Activated T-helper 2 cell treated with anti-CD3 and anti-CD28 coated beads, Interferon-gamma antibody, Interleukin-2, Interleukin-4, amounts not matched to agents 10 μg/mL and 5 μg/mL and 100 μg/mL, durations not matched to agents 14 hours and 24 hours and 36 hours (primary cell): ENCODE measurements at regions not wholly inside any gene's neighbourhood (a gene's known extent, or its start where the extent isn't known, plus 50 kb on each side); places are given as distances from the start of the nearest gene placed in this dataset.

Source experiments
- DNase-seq: peaks from one replicate; pipeline ENCODE4 v3.0.0; 2021; ENCODE audit warnings: low spot score
- H3K27ac Mint-ChIP-seq: one replicate; pipeline ENCODE4 v1.8.0; 2021; ENCODE audit warnings: mixed read lengths
- H3K27me3 Mint-ChIP-seq: one replicate; pipeline ENCODE4 v1.8.0; 2021; ENCODE audit warnings: low read depth, mixed read lengths
- H3K36me3 Mint-ChIP-seq: one replicate; pipeline ENCODE4 v1.8.0; 2021; ENCODE audit warnings: low read depth, mixed read lengths
- H3K4me1 Mint-ChIP-seq: one replicate; pipeline ENCODE4 v1.8.0; 2021; ENCODE audit warnings: low read depth, mixed read lengths
- H3K4me3 Mint-ChIP-seq: one replicate; pipeline ENCODE4 v1.8.0; 2021; ENCODE audit warnings: low read depth, mild to moderate bottlenecking, moderate library complexity, mixed read lengths
- H3K9me3 Mint-ChIP-seq: one replicate; pipeline ENCODE4 v1.8.0; 2021; ENCODE audit warnings: mixed read lengths
- intact Hi-C: fragments of 100-400 bp; cut with micrococcal nuclease; formaldehyde crosslinking; loops from one replicate; pipeline ENCODE4 v1.15.1; 2023

GRCh38 chr5:20157089-20157488, 169.1 kb upstream of the CDH18 start:
- Mint-ChIP-seq H3K9me3 (peaks cover 33% of the 10 kb centered on the region), H3K27me3 (no peaks in the 10 kb centered on the region), H3K36me3 (no peaks in the 10 kb centered on the region), H3K4me3 (no peak overlapping the region), H3K4me1 (no peaks in the 10 kb centered on the region), H3K27ac (no peak overlapping the region)
- intact Hi-C loops = no loop called here
- no peak for DNase-seq

- H3K9me3 Mint-ChIP-seq = peaks cover 59% of the 10 kb centered on the region
- DNase-seq = no peak
- intact Hi-C loops = no loop called here
- no peaks in the 10 kb centered on the region for H3K27me3 Mint-ChIP-seq
- no peaks in the 10 kb centered on the region for H3K4me1 Mint-ChIP-seq
- H3K4me3 Mint-ChIP-seq = no peak overlapping the region
- H3K36me3 Mint-ChIP-seq = no peaks in the 10 kb centered on the region
- no peak overlapping the region for H3K27ac Mint-ChIP-seq
Observed at GRCh38 chr5:20145240-20145639, 157.2 kb upstream of the CDH18 start.

- intact Hi-C loops = no loop called here
- Mint-ChIP-seq H3K27me3 (no peaks in the 10 kb centered on the region), H3K36me3 (no peaks in the 10 kb centered on the region), H3K27ac (no peak overlapping the region), H3K9me3 (peaks cover 48% of the 10 kb centered on the region), H3K4me1 (no peaks in the 10 kb centered on the region), H3K4me3 (no peak overlapping the region)
- no peak for DNase-seq
Observed at GRCh38 chr5:20129501-20129900, 141.5 kb upstream of the CDH18 start.

- Mint-ChIP-seq H3K4me3 (no peak overlapping the region), H3K9me3 (peaks cover 44% of the 10 kb centered on the region), H3K4me1 (no peaks in the 10 kb centered on the region)
Observed at GRCh38 chr5:20128343-20128742, 140.3 kb upstream of the CDH18 start.

GRCh38 chr5:20114526-20114925, 126.5 kb upstream of the CDH18 start:
- H3K4me3 Mint-ChIP-seq = no peak overlapping the region
- H3K4me1 Mint-ChIP-seq = no peaks in the 10 kb centered on the region
- H3K36me3 Mint-ChIP-seq = no peaks in the 10 kb centered on the region
- no peaks in the 10 kb centered on the region for H3K27me3 Mint-ChIP-seq
- no peak for DNase-seq
- peaks cover 27% of the 10 kb centered on the region for H3K9me3 Mint-ChIP-seq
- intact Hi-C loops = no loop called here
- H3K27ac Mint-ChIP-seq = no peak overlapping the region

More at GRCh38 chr5:20128343-20128742, 140.3 kb upstream of the CDH18 start:
- no peaks in the 10 kb centered on the region for H3K36me3 Mint-ChIP-seq
- DNase-seq = no peak
- no peak overlapping the region for H3K27ac Mint-ChIP-seq
- intact Hi-C loops = no loop called here
- no peaks in the 10 kb centered on the region for H3K27me3 Mint-ChIP-seq

- H3K4me3 Mint-ChIP-seq = no peak overlapping the region
- intact Hi-C loops = no loop called here
- H3K27me3 Mint-ChIP-seq = no peaks in the 10 kb centered on the region
- H3K4me1 Mint-ChIP-seq = no peaks in the 10 kb centered on the region
- peaks cover 33% of the 10 kb centered on the region for H3K9me3 Mint-ChIP-seq
- H3K36me3 Mint-ChIP-seq = no peaks in the 10 kb centered on the region
- no peak for DNase-seq
- no peak overlapping the region for H3K27ac Mint-ChIP-seq
Observed at GRCh38 chr5:20113931-20114330, 125.9 kb upstream of the CDH18 start.

GRCh38 chr5:20113031-20113715, 125.2 kb upstream of the CDH18 start:
- Mint-ChIP-seq H3K9me3 (peaks cover 35% of the 10 kb centered on the region), H3K4me1 (no peaks in the 10 kb centered on the region), H3K4me3 (no peak overlapping the region), H3K27ac (no peak overlapping the region), H3K27me3 (no peaks in the 10 kb centered on the region), H3K36me3 (no peaks in the 10 kb centered on the region)
- intact Hi-C loops = no loop called here
- no peak for DNase-seq

- intact Hi-C loops = no loop called here
- H3K36me3 Mint-ChIP-seq = no peaks in the 10 kb centered on the region
- H3K27ac Mint-ChIP-seq = no peak overlapping the region
- no peak overlapping the region for H3K4me3 Mint-ChIP-seq
- H3K9me3 Mint-ChIP-seq = peaks cover 43% of the 10 kb centered on the region
- no peaks in the 10 kb centered on the region for H3K27me3 Mint-ChIP-seq
- no peak for DNase-seq
- no peaks in the 10 kb centered on the region for H3K4me1 Mint-ChIP-seq
Observed at GRCh38 chr5:20109326-20109725, 121.3 kb upstream of the CDH18 start.

GRCh38 chr5:20105915-20106314, 117.9 kb upstream of the CDH18 start:
- Mint-ChIP-seq H3K36me3 (no peaks in the 10 kb centered on the region), H3K27ac (no peak overlapping the region), H3K4me1 (no peaks in the 10 kb centered on the region), H3K27me3 (no peaks in the 10 kb centered on the region), H3K4me3 (no peak overlapping the region), H3K9me3 (peaks cover 38% of the 10 kb centered on the region)
- intact Hi-C loops = no loop called here
- no peak for DNase-seq

- no peaks in the 10 kb centered on the region for H3K27me3 Mint-ChIP-seq
- H3K4me3 Mint-ChIP-seq = no peak overlapping the region
- peaks cover 32% of the 10 kb centered on the region for H3K9me3 Mint-ChIP-seq
- H3K27ac Mint-ChIP-seq = no peak overlapping the region
- no peaks in the 10 kb centered on the region for H3K4me1 Mint-ChIP-seq
- no peaks in the 10 kb centered on the region for H3K36me3 Mint-ChIP-seq
- intact Hi-C loops = no loop called here
- DNase-seq = no peak
Observed at GRCh38 chr5:20102293-20102692, 114.3 kb upstream of the CDH18 start.

GRCh38 chr5:20098694-20099093, 110.7 kb upstream of the CDH18 start:
- H3K9me3 Mint-ChIP-seq = peaks cover 32% of the 10 kb centered on the region
- no peaks in the 10 kb centered on the region for H3K27me3 Mint-ChIP-seq
- no peaks in the 10 kb centered on the region for H3K36me3 Mint-ChIP-seq
- H3K27ac Mint-ChIP-seq = no peak overlapping the region
- DNase-seq = no peak
- intact Hi-C loops = no loop called here
- no peak overlapping the region for H3K4me3 Mint-ChIP-seq
- H3K4me1 Mint-ChIP-seq = no peaks in the 10 kb centered on the region

GRCh38 chr5:20088361-20088760, 100.4 kb upstream of the CDH18 start:
- intact Hi-C loops = no loop called here
- Mint-ChIP-seq H3K36me3 (no peaks in the 10 kb centered on the region), H3K9me3 (peaks cover 30% of the 10 kb centered on the region), H3K4me3 (no peak overlapping the region), H3K27me3 (no peaks in the 10 kb centered on the region), H3K4me1 (no peaks in the 10 kb centered on the region), H3K27ac (no peak overlapping the region)
- no peak for DNase-seq

- Mint-ChIP-seq H3K4me3 (no peak overlapping the region), H3K36me3 (no peaks in the 10 kb centered on the region), H3K4me1 (no peaks in the 10 kb centered on the region), H3K9me3 (peaks cover 36% of the 10 kb centered on the region), H3K27me3 (no peaks in the 10 kb centered on the region), H3K27ac (no peak overlapping the region)
- DNase-seq = no peak
- intact Hi-C loops = no loop called here
Observed at GRCh38 chr5:20087299-20087698, 99.3 kb upstream of the CDH18 start.

- Mint-ChIP-seq H3K4me3 (no peak overlapping the region), H3K27ac (no peak overlapping the region), H3K4me1 (no peaks in the 10 kb centered on the region), H3K36me3 (no peaks in the 10 kb centered on the region), H3K27me3 (no peaks in the 10 kb centered on the region), H3K9me3 (peaks cover 30% of the 10 kb centered on the region)
- intact Hi-C loops = no loop called here
- no peak for DNase-seq
Observed at GRCh38 chr5:20077186-20077585, 89.2 kb upstream of the CDH18 start.
